ENCODE measurements at regions not wholly inside any gene's neighbourhood (a gene's known extent, or its start where the extent isn't known, plus 50 kb on each side); places are given as distances from the start of the nearest gene placed in this dataset.

GRCh38 chr2:111226876-111227700, 106.4 kb downstream of the BCL2L11 start:
- TF ChIP-seq KDM1A (IDR thresholded peaks at IDR 0.05; ENCODE audit: borderline replicate concordance, low read length), result no peak
- no peak for TF ChIP-seq POLR2AphosphoS5 (IDR thresholded peaks at IDR 0.05; ENCODE audit: low read depth, low read length)
- TF ChIP-seq E2F6 (IDR thresholded peaks at IDR 0.05), result no peak
- TF ChIP-seq CBX8 (IDR thresholded peaks at IDR 0.05; ENCODE audit: borderline replicate concordance, low read depth, low read length), result no peak
- TF ChIP-seq BCL11A (IDR thresholded peaks at IDR 0.05; ENCODE audit: low read depth in 2 of 2, low read length in 2 of 2), result no peak
- no peak for TF ChIP-seq JUN (IDR thresholded peaks at IDR 0.05; ENCODE audit: low read depth, low read length)
- no peak for TF ChIP-seq SUZ12 (IDR thresholded peaks at IDR 0.05; ENCODE audit: low read length)
- TF ChIP-seq TBP (IDR thresholded peaks at IDR 0.05; ENCODE audit: low read depth, low read length), result no peak
- no peak for TF ChIP-seq ATF3 (IDR thresholded peaks at IDR 0.05; ENCODE audit: insufficient read depth, low read depth, low read length)
- 0 out of 2 replicates have a peak, but pooled peaks cover 4% of the 10 kb centered on the region for H3K23me2 ChIP-seq (ENCODE audit: low read depth, low read length)
- no peak overlapping the region for H4K5ac ChIP-seq (ENCODE audit: insufficient read length, low read depth, low read length)
- ChIA-PET POLR2A (ENCODE audit: partially characterized antibody) (no interaction called here), CTCF (ENCODE audit: partially characterized antibody) (interaction anchor here (0.7 kb wide), 1 partner anchor 1405 kb away, joined by 3 read pairs; no protein-coding TSS in a partner anchor)
- no peaks in the 10 kb centered on the region for H4K20me1 ChIP-seq (replicated peaks in 1 of 2; ENCODE audit: control insufficient read depth in 1 of 2, insufficient read depth in 2 of 2, low read length in 2 of 2)
- no peaks in the 10 kb centered on the region for H3K79me2 ChIP-seq (ENCODE audit: control insufficient read depth in 1 of 2, insufficient read depth in 2 of 2, low read length in 2 of 2)
- no peak overlapping the region for H4K8ac ChIP-seq (ENCODE audit: extremely low read depth, insufficient read depth, low read length)
- H3K18ac ChIP-seq (ENCODE audit: extremely low read depth, low read length), result no peak overlapping the region
- H2AK5ac ChIP-seq (ENCODE audit: low read depth, low read length), result no peak overlapping the region
- no peak overlapping the region for H3K27ac ChIP-seq (ENCODE audit: low read depth, low read length)
- H3K23ac ChIP-seq (ENCODE audit: insufficient read length), result no peak overlapping the region
- H2BK12ac ChIP-seq (ENCODE audit: low read depth, low read length), result no peak overlapping the region
- 0 out of 8 replicates have a peak, but pooled peaks cover 0 to 3% (median 0%) of the 10 kb centered on the region in 4 experiments for H3K36me3 ChIP-seq (ENCODE audit: control insufficient read depth in 2 of 4, insufficient read depth in 4 of 4, low read length in 3 of 4)
- FAIRE-seq (no peak), DNase-seq (ENCODE audit: low read depth in 1 of 2, low spot score in 2 of 2) (no peak)
- H2AFZ ChIP-seq (ENCODE audit: low read length), result no peak overlapping the region
- H2BK20ac ChIP-seq (ENCODE audit: low read length), result no peak overlapping the region
- H3K9ac ChIP-seq (replicated peaks in 1 of 4; ENCODE audit: extremely low read depth in 1 of 4, low read depth in 3 of 4, low read length in 3 of 4), result no peak overlapping the region
- no peak overlapping the region for H3K4ac ChIP-seq (replicated peaks; ENCODE audit: insufficient read length, low read depth, low read length)
- H2BK120ac ChIP-seq (replicated peaks; ENCODE audit: low read depth, low read length), result no peak overlapping the region
- no peak overlapping the region for H3K4me2 ChIP-seq (ENCODE audit: insufficient read depth in 1 of 2, low read depth in 2 of 2, low read length in 2 of 2)
- WGBS, 2 experiments (ENCODE audit: extremely low coverage in 1 of 2, insufficient coverage in 1 of 2, insufficient read length in 1 of 2, insufficient replicate concordance in 2 of 2, low coverage in 1 of 2, low lambda C conversion rate in 2 of 2, missing lambda C conversion rate in 1 of 2), result 88% methylated on average over 6 of the region's 6 CpGs; no CpG with 5 or more reads in 1 of the 2 experiments
- H2BK5ac ChIP-seq (ENCODE audit: low read depth, low read length), result no peak overlapping the region
- peaks cover 0 to 4% of the 10 kb centered on the region in 2 experiments; a peak in 2 of 4 replicates for H3K9me3 ChIP-seq (ENCODE audit: insufficient read depth in 2 of 2, low read depth in 1 of 2, low read length in 1 of 2)
- H3K27me3 ChIP-seq (replicated peaks in 1 of 4; ENCODE audit: control insufficient read depth in 3 of 4, extremely low read depth in 1 of 4, insufficient read depth in 3 of 4, low read length in 3 of 4), result no peaks in the 10 kb centered on the region; a peak in 2 of 7 replicates
- no peak overlapping the region for H4K91ac ChIP-seq (replicated peaks; ENCODE audit: insufficient read length, low read length)
- no peak overlapping the region for H3K14ac ChIP-seq (ENCODE audit: insufficient read length)
- no peak overlapping the region for H3K56ac ChIP-seq (replicated peaks; ENCODE audit: insufficient read length, low read depth, low read length)
- peaks cover 0 to 4% (median 2%) of the 10 kb centered on the region in 4 experiments; a peak in 3 of 7 replicates for H3K4me1 ChIP-seq (replicated peaks in 1 of 4; ENCODE audit: control insufficient read depth in 3 of 4, insufficient read depth in 4 of 4, low read length in 3 of 4)
- H3K4me3 ChIP-seq (ENCODE audit: extremely low read depth in 1 of 4, insufficient read depth in 2 of 4, low read depth in 3 of 4, low read length in 4 of 4), result no peak overlapping the region
- no peak overlapping the region for H2BK15ac ChIP-seq (ENCODE audit: low read length)
- no peaks in the 10 kb centered on the region for H3K79me1 ChIP-seq (ENCODE audit: low read depth, low read length)

All from H1 (cell line).